HEK293 (cell line): ENCODE measurements at regions not wholly inside any gene's neighbourhood (a gene's known extent, or its start where the extent isn't known, plus 50 kb on each side); places are given as distances from the start of the nearest gene placed in this dataset.

Experiments
- CTCF ChIA-PET: fragments of 350-600 bp; formaldehyde crosslinking; extraction: SDS; loops from one replicate; lab custom pipeline; 2021; ENCODE audit warnings: antibody characterized with exemption; lab: Yijun Ruan, JAX
- POLR2A ChIA-PET: fragments of 300-600 bp; formaldehyde crosslinking; extraction: SDS; loops from one replicate; lab custom pipeline; 2020; ENCODE audit warnings: antibody characterized with exemption, inconsistent platforms; lab: Yijun Ruan, JAX
- H3K27ac ChIP-seq: fragments of 200-500 bp; sonication (Bioruptor generic); 2 replicates; pipeline ENCODE4 v1.5.1; 2014; ENCODE audit warnings: low read depth, low read length, control low read depth, inconsistent platforms; ENCODE audit errors: extremely low read depth
- H3K36me3 ChIP-seq, 2 experiments: fragments of 200-500 bp in 1 of 2; sonication (Bioruptor generic) in 1 of 2; 1 replicate in 1 of 2; 2 replicates in 1 of 2; pipeline ENCODE4 v1.5.1; 2014 to 2017; ENCODE audit warnings: inconsistent platforms in 2 of 2, low read length in 2 of 2; ENCODE audit not compliant: control insufficient read depth in 2 of 2, insufficient read depth in 1 of 2
- H3K4me1 ChIP-seq: fragments of 200-500 bp; sonication (Bioruptor generic); 2 replicates; pipeline ENCODE4 v1.5.1; 2014; ENCODE audit warnings: mild to moderate bottlenecking, low read length, inconsistent platforms; ENCODE audit not compliant: control insufficient read depth, insufficient read depth
- H3K4me3 ChIP-seq: 2 replicates; pipeline ENCODE4 v1.5.1; 2011; ENCODE audit warnings: low read depth, mild to moderate bottlenecking, control low read depth, low read length, moderate library complexity
- H3K9me3 ChIP-seq: fragments of 200-500 bp; sonication (Bioruptor generic); 2 replicates; pipeline ENCODE4 v1.5.1; 2014; ENCODE audit warnings: low read depth, low read length, inconsistent platforms; ENCODE audit not compliant: control insufficient read depth, insufficient read depth
- EGR2 ChIP-seq: fragments of 450-650 bp; formaldehyde crosslinking; IDR thresholded peaks from 2 replicates; pipeline ENCODE4 v1.5.1; 2016; ENCODE audit warnings: low read depth, missing biosample characterization, missing genetic modification characterization
- SALL2 ChIP-seq: fragments of 450-650 bp; formaldehyde crosslinking; IDR thresholded peaks from 2 replicates; pipeline ENCODE4 v1.5.0; 2017; ENCODE audit warnings: missing biosample characterization, mild to moderate bottlenecking, missing genetic modification characterization, borderline replicate concordance
- SP2 ChIP-seq: fragments of 450-650 bp; formaldehyde crosslinking; IDR thresholded peaks from 2 replicates; pipeline ENCODE4 v1.5.1; 2016; ENCODE audit warnings: missing biosample characterization, missing genetic modification characterization
- ZBTB20 ChIP-seq: fragments of 450-650 bp; formaldehyde crosslinking; IDR thresholded peaks from 2 replicates; pipeline ENCODE4 v1.5.1; 2016; ENCODE audit warnings: missing biosample characterization, missing genetic modification characterization
- ZNF112 ChIP-seq: fragments of 450-650 bp; formaldehyde crosslinking; IDR thresholded peaks from 2 replicates; pipeline ENCODE4 v1.5.0; 2017; ENCODE audit warnings: missing biosample characterization, missing genetic modification characterization
- ZNF114 ChIP-seq: fragments of 450-650 bp; formaldehyde crosslinking; IDR thresholded peaks from 2 replicates; pipeline ENCODE4 v1.5.0; 2017; ENCODE audit warnings: missing biosample characterization, missing genetic modification characterization
- ZNF132 ChIP-seq: fragments of 450-650 bp; formaldehyde crosslinking; IDR thresholded peaks from 2 replicates; pipeline ENCODE4 v1.5.1; 2017; ENCODE audit warnings: missing biosample characterization, missing genetic modification characterization, borderline replicate concordance
- ZNF140 ChIP-seq: fragments of 450-650 bp; formaldehyde crosslinking; IDR thresholded peaks from 2 replicates; pipeline ENCODE4 v1.5.1; 2016; ENCODE audit warnings: missing biosample characterization, missing genetic modification characterization
- ZNF146 ChIP-seq: fragments of 450-650 bp; formaldehyde crosslinking; IDR thresholded peaks from 2 replicates; pipeline ENCODE4 v1.5.1; 2016; ENCODE audit warnings: missing biosample characterization, missing genetic modification characterization
- ZNF16 ChIP-seq: fragments of 450-650 bp; formaldehyde crosslinking; IDR thresholded peaks from 2 replicates; pipeline ENCODE4 v1.5.1; 2016; ENCODE audit warnings: low read depth, missing biosample characterization, missing genetic modification characterization
- ZNF211 ChIP-seq: fragments of 450-650 bp; formaldehyde crosslinking; IDR thresholded peaks from 2 replicates; pipeline ENCODE4 v1.5.1; 2016; ENCODE audit warnings: low read depth, missing biosample characterization, missing genetic modification characterization
- ZNF24 ChIP-seq: fragments of 450-650 bp; formaldehyde crosslinking; IDR thresholded peaks from 2 replicates; pipeline ENCODE4 v1.5.1; 2016; ENCODE audit warnings: missing biosample characterization, missing genetic modification characterization
- ZNF274 ChIP-seq, 2 experiments: fragments of 200-500 bp in 1 of 2; fragments of 450-650 bp in 1 of 2; sonication (Bioruptor generic) in 1 of 2; formaldehyde crosslinking in 1 of 2; IDR thresholded peaks; 2 replicates each; pipeline versions ENCODE4 v1.5.1 to v1.6.1; 2014 to 2016; ENCODE audit warnings: borderline replicate concordance in 1 of 2, inconsistent platforms in 1 of 2, low read length in 1 of 2, missing biosample characterization in 1 of 2, missing genetic modification characterization in 1 of 2
- ZNF324 ChIP-seq: fragments of 450-650 bp; formaldehyde crosslinking; IDR thresholded peaks from 2 replicates; pipeline ENCODE4 v1.5.1; 2016; ENCODE audit warnings: missing biosample characterization, missing genetic modification characterization
- ZNF549 ChIP-seq: fragments of 450-650 bp; IDR thresholded peaks from 2 replicates; pipeline ENCODE4 v1.5.1; 2018; ENCODE audit warnings: missing biosample characterization, missing genetic modification characterization, mild to moderate bottlenecking, inconsistent platforms, moderate library complexity
- ZNF629 ChIP-seq: fragments of 450-650 bp; formaldehyde crosslinking; IDR thresholded peaks from 2 replicates; pipeline ENCODE4 v1.5.1; 2017; ENCODE audit warnings: missing biosample characterization, missing genetic modification characterization
- ZNF654 ChIP-seq: fragments of 450-650 bp; formaldehyde crosslinking; IDR thresholded peaks from 2 replicates; pipeline ENCODE4 v1.5.1; 2016; ENCODE audit warnings: low read depth, missing biosample characterization, missing genetic modification characterization
- ZNF664 ChIP-seq: fragments of 450-650 bp; formaldehyde crosslinking; IDR thresholded peaks from 2 replicates; pipeline ENCODE4 v1.5.1; 2016; ENCODE audit warnings: missing biosample characterization, missing genetic modification characterization
- ZNF677 ChIP-seq: fragments of 450-650 bp; IDR thresholded peaks from 2 replicates; pipeline ENCODE4 v1.5.0; 2018; ENCODE audit warnings: missing biosample characterization, mild to moderate bottlenecking, missing genetic modification characterization, moderate library complexity
- ZNF707 ChIP-seq: fragments of 450-650 bp; formaldehyde crosslinking; IDR thresholded peaks from 2 replicates; pipeline ENCODE4 v1.5.1; 2016; ENCODE audit warnings: missing biosample characterization, missing genetic modification characterization
- ZXDB ChIP-seq: fragments of 450-650 bp; formaldehyde crosslinking; IDR thresholded peaks from 2 replicates; pipeline ENCODE4 v1.5.1; 2016; ENCODE audit warnings: missing biosample characterization, missing genetic modification characterization
- TF ChIP-seq, protein P1 (sequence below): fragments of 450-650 bp; formaldehyde crosslinking; optimal IDR thresholded peaks from 2 replicates; pipeline ENCODE3; 2016; ENCODE audit warnings: missing biosample characterization, mild to moderate bottlenecking, missing genetic modification characterization
- TF ChIP-seq, protein P2 (sequence below): fragments of 450-650 bp; formaldehyde crosslinking; IDR thresholded peaks from 2 replicates; pipeline ENCODE4 v1.5.1; 2017; ENCODE audit warnings: missing biosample characterization, missing genetic modification characterization
- TF ChIP-seq, protein P3 (sequence below): fragments of 450-650 bp; formaldehyde crosslinking; IDR thresholded peaks from 2 replicates; pipeline ENCODE4 v1.5.1; 2016; ENCODE audit warnings: missing biosample characterization, missing genetic modification characterization, borderline replicate concordance
- TF ChIP-seq, protein P4 (sequence below): fragments of 450-650 bp; formaldehyde crosslinking; IDR thresholded peaks from 2 replicates; pipeline ENCODE4 v1.5.1; 2016; ENCODE audit warnings: missing biosample characterization, missing genetic modification characterization

DNA sequence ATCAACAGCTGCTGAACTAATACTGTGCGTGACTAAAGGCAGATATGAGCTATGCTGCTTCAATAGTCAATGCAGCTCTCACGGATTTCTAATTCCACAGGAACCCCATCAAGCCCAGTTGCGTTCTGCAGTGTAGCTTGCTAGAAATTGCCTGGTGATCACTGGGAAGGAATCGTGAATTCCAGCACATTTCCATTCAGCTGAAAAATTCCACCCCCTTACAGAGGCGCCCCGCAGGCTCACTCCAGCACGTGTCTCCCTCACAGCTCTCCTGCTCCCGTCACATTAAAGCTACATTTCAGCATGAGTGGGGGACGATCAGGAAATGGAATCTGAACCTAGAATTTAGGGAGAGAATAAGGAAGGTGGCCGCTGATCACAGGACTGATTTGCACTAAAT, 534.8 kb downstream of the TCERG1L start (continued):
- no peak for TF ChIP-seq ZNF629 (tag by site-specific recombination)
- no peak for TF ChIP-seq ZNF146
- no peak for TF ChIP-seq ZBTB20 (tag by site-specific recombination)
- no peak for TF ChIP-seq ZNF664
- TF ChIP-seq ZNF112 (tag by site-specific recombination): no peak
- TF ChIP-seq ZNF324 (tag by site-specific recombination): no peak
- no peak for TF ChIP-seq ZNF24
- TF ChIP-seq ZNF114: no peak

DNA sequence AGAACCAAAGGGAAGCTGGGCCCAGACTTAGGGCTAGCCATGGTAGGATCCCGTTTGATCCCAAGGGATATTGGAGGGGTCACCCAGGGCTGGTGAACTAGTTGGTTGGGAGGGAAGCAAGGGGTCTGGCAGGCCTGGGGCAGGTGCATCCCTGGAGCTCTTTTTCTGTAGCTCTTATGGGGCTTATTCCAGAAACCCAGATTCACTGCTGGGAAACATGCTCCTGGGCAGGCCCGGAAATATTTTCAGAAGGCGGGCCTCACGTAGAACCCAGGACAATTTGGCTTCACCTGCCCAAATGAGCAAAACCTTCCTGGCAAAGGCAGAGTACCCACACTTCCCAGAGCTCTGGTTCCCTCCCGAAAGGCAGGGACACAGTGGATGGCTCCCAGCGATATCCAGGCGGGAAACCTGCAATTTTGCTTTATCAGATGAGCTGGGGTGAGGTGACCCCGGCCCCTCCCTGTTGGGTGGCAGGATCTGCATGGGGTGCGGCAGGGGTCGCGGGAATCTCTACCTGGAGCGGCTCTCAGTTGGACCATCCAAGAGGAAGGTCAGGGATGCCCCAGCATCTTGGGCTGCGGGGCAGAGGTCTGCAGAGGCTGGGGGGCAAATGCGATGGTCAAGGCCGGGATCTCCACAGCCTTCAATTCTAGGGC, 533.9 kb downstream of the TCERG1L start:
- no peaks in the 10 kb centered on the region for H3K9me3 ChIP-seq
- POLR2A ChIA-PET: no interaction called here
- no peaks in the 10 kb centered on the region for H3K36me3 ChIP-seq
- no peaks in the 10 kb centered on the region for H3K4me1 ChIP-seq
- CTCF ChIA-PET: no interaction called here
- no peak overlapping the region for H3K27ac ChIP-seq
- no peak for TF ChIP-seq ZNF132 (tag by site-specific recombination)
- no peak for TF ChIP-seq SP2
- TF ChIP-seq ZNF16 (tag by site-specific recombination): no peak
- TF ChIP-seq SALL2 (tag by site-specific recombination): no peak
- TF ChIP-seq, protein P1, sequence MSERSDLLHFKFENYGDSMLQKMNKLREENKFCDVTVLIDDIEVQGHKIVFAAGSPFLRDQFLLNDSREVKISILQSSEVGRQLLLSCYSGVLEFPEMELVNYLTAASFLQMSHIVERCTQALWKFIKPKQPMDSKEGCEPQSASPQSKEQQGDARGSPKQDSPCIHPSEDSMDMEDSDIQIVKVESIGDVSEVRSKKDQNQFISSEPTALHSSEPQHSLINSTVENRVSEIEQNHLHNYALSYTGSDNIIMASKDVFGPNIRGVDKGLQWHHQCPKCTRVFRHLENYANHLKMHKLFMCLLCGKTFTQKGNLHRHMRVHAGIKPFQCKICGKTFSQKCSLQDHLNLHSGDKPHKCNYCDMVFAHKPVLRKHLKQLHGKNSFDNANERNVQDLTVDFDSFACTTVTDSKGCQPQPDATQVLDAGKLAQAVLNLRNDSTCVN (tag by site-specific recombination): no peak
- TF ChIP-seq ZNF707 (tag by site-specific recombination): no peak
- TF ChIP-seq, protein P2, sequence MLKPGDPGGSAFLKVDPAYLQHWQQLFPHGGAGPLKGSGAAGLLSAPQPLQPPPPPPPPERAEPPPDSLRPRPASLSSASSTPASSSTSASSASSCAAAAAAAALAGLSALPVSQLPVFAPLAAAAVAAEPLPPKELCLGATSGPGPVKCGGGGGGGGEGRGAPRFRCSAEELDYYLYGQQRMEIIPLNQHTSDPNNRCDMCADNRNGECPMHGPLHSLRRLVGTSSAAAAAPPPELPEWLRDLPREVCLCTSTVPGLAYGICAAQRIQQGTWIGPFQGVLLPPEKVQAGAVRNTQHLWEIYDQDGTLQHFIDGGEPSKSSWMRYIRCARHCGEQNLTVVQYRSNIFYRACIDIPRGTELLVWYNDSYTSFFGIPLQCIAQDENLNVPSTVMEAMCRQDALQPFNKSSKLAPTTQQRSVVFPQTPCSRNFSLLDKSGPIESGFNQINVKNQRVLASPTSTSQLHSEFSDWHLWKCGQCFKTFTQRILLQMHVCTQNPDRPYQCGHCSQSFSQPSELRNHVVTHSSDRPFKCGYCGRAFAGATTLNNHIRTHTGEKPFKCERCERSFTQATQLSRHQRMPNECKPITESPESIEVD: no peak
- TF ChIP-seq ZNF654: no peak
- H3K4me3 ChIP-seq: no peak overlapping the region

DNA sequence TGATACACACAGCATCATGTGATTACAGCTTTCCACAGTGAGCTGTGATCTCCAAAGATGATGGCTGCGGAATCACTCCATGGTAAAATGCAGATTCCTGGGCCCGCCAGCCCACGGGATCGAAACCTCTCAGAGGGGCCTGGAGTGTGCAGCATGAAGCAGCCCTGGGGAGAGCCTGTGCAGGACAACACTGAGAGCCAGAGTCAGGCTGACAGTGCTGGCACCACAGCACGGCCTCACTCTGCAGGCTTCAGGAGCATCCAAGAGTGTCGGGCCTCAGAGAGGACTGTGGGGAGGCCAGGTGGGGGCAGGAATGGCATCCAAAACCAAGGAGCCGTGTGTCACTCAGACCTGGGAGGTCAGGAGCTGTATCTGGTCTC, 533.4 kb downstream of the TCERG1L start:
- Histone ChIP-seq H3K4me1 (no peaks in the 10 kb centered on the region), H3K9me3 (no peaks in the 10 kb centered on the region), H3K36me3 (no peaks in the 10 kb centered on the region), H3K27ac (no peak overlapping the region), H3K4me3 (no peak overlapping the region)
- CTCF ChIA-PET: no interaction called here
- POLR2A ChIA-PET: no interaction called here
- TF ChIP-seq, protein P3, sequence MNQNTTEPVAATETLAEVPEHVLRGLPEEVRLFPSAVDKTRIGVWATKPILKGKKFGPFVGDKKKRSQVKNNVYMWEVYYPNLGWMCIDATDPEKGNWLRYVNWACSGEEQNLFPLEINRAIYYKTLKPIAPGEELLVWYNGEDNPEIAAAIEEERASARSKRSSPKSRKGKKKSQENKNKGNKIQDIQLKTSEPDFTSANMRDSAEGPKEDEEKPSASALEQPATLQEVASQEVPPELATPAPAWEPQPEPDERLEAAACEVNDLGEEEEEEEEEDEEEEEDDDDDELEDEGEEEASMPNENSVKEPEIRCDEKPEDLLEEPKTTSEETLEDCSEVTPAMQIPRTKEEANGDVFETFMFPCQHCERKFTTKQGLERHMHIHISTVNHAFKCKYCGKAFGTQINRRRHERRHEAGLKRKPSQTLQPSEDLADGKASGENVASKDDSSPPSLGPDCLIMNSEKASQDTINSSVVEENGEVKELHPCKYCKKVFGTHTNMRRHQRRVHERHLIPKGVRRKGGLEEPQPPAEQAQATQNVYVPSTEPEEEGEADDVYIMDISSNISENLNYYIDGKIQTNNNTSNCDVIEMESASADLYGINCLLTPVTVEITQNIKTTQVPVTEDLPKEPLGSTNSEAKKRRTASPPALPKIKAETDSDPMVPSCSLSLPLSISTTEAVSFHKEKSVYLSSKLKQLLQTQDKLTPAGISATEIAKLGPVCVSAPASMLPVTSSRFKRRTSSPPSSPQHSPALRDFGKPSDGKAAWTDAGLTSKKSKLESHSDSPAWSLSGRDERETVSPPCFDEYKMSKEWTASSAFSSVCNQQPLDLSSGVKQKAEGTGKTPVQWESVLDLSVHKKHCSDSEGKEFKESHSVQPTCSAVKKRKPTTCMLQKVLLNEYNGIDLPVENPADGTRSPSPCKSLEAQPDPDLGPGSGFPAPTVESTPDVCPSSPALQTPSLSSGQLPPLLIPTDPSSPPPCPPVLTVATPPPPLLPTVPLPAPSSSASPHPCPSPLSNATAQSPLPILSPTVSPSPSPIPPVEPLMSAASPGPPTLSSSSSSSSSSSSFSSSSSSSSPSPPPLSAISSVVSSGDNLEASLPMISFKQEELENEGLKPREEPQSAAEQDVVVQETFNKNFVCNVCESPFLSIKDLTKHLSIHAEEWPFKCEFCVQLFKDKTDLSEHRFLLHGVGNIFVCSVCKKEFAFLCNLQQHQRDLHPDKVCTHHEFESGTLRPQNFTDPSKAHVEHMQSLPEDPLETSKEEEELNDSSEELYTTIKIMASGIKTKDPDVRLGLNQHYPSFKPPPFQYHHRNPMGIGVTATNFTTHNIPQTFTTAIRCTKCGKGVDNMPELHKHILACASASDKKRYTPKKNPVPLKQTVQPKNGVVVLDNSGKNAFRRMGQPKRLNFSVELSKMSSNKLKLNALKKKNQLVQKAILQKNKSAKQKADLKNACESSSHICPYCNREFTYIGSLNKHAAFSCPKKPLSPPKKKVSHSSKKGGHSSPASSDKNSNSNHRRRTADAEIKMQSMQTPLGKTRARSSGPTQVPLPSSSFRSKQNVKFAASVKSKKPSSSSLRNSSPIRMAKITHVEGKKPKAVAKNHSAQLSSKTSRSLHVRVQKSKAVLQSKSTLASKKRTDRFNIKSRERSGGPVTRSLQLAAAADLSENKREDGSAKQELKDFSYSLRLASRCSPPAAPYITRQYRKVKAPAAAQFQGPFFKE (tag by site-specific recombination): no peak
- TF ChIP-seq ZXDB (tag by site-specific recombination): no peak
- no peak for TF ChIP-seq ZNF146
- no peak for TF ChIP-seq EGR2 (tag by site-specific recombination)
- no peak for TF ChIP-seq ZNF677 (tag by site-specific recombination)
- TF ChIP-seq ZNF549 (tag by site-specific recombination): no peak
- no peak for TF ChIP-seq ZNF140 (tag by site-specific recombination)
- TF ChIP-seq ZNF274 (IDR thresholded peaks at IDR 0.05; ENCODE audit: low read length): no peak
- TF ChIP-seq ZNF274 (tag by site-specific recombination; IDR thresholded peaks at IDR 0.05; ENCODE audit: borderline replicate concordance): no peak
- TF ChIP-seq, protein P4, sequence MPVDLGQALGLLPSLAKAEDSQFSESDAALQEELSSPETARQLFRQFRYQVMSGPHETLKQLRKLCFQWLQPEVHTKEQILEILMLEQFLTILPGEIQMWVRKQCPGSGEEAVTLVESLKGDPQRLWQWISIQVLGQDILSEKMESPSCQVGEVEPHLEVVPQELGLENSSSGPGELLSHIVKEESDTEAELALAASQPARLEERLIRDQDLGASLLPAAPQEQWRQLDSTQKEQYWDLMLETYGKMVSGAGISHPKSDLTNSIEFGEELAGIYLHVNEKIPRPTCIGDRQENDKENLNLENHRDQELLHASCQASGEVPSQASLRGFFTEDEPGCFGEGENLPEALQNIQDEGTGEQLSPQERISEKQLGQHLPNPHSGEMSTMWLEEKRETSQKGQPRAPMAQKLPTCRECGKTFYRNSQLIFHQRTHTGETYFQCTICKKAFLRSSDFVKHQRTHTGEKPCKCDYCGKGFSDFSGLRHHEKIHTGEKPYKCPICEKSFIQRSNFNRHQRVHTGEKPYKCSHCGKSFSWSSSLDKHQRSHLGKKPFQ (tag by site-specific recombination): no peak
- TF ChIP-seq ZNF211: no peak
